Esophagus muscularis mucosa (tissue), 2 donors: ENCODE measurements at regions not wholly inside any gene's neighbourhood (a gene's known extent, or its start where the extent isn't known, plus 50 kb on each side); places are given as distances from the start of the nearest gene placed in this dataset.

Experiments
- EP300 ChIP-seq: sonication (generic); formaldehyde crosslinking; IDR thresholded peaks from one replicate; pipeline ENCODE4 v1.6.1; 2017; ENCODE audit warnings: antibody characterized with exemption
- POLR2A ChIP-seq: fragments of 450-650 bp; IDR thresholded peaks from one replicate; pipeline ENCODE4 v1.6.1; 2017; ENCODE audit warnings: antibody characterized with exemption, moderate library complexity, mild to moderate bottlenecking, low read depth

DNA sequence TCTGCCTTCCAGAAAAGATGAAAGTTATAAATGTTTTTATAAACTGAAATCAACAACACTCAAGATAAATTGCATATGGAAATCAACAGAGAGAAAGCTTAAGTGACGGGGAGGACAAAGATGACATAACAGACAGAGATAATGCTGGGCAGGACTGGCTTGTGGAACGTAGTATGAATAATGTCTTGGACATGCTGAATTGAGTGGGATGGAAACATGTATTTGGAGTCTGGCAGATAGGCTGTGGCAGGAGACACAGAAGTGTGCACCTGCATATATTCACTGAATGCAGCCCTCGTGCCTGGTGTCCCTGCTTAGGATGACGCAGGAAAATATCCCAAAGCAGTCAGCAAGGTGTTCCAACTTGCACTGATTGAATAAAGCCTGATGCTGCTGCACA lies 318.2 kb downstream of the CBLN2 start:
- TF ChIP-seq POLR2A: no peak
- no peak for TF ChIP-seq EP300
